GM12878 (cell line): ENCODE measurements at regions not wholly inside any gene's neighbourhood (a gene's known extent, or its start where the extent isn't known, plus 50 kb on each side); places are given as distances from the start of the nearest gene placed in this dataset.

Experiments
- ATAC-seq: fragments of 200-7000 bp; cut with Tn5 transposase; 3 replicates; pipeline ENCODE4 v1.9.1; 2020; ENCODE audit warnings: mild to moderate bottlenecking, moderate library complexity
- BruUV-seq: library from RNA; stranded (reverse); fragments of 400-500 nt; replicated peaks from 2 replicates; lab custom pipeline; 2021; lab: Mats Ljungman, UMichigan
- CTCF ChIA-PET: fragments of 300-600 bp; sonication (Branson Sonifier 250); formaldehyde crosslinking; extraction: SDS; loops from one replicate; lab custom pipeline; 2021; ENCODE audit warnings: inconsistent platforms; lab: Yijun Ruan, JAX
- POLR2A ChIA-PET: fragments of 350-600 bp; formaldehyde crosslinking; extraction: SDS; loops from one replicate; lab custom pipeline; 2021; ENCODE audit warnings: inconsistent platforms; lab: Charles Lee
- RAD21 ChIA-PET: fragments of 300-600 bp; sonication (Branson Sonifier 250); formaldehyde crosslinking; loops from one replicate; lab custom pipeline; 2023; ENCODE audit warnings: antibody characterized with exemption; ENCODE audit not compliant: unreplicated experiment; lab: Charles Lee
- SMC1A ChIA-PET: fragments of 300-600 bp; sonication (Branson Sonifier 250); formaldehyde crosslinking; loops from one replicate; lab custom pipeline; 2023; ENCODE audit not compliant: unreplicated experiment, uncharacterized antibody; lab: Charles Lee
- DNase-seq: peaks from one replicate; pipeline ENCODE4 v3.0.0-alpha.2; 2011; ENCODE audit warnings: low read depth, low spot score
- FAIRE-seq: peaks from 3 replicates; lab custom pipeline; 2011; peaks lifted over from hg19 to GRCh38; lab: Jason Lieb, UNC
- H2AFZ ChIP-seq: 2 replicates; pipeline ENCODE4 v1.6.0; 2011; ENCODE audit warnings: low read depth, low read length, control low read depth; ENCODE audit not compliant: control insufficient read depth
- H3K27ac ChIP-seq: 2 replicates; pipeline ENCODE4 v1.5.1; 2011; ENCODE audit warnings: control low read depth; ENCODE audit not compliant: control insufficient read depth, insufficient read depth
- H3K27me3 ChIP-seq, 2 experiments: replicated peaks in 1 of 2; 2 replicates each; pipeline versions ENCODE4 v1.6.0 to v1.6.1; 2011; ENCODE audit warnings: low read length in 1 of 2; ENCODE audit not compliant: control insufficient read depth in 2 of 2, insufficient read depth in 2 of 2
- H3K36me3 ChIP-seq, 2 experiments: 2 replicates each; pipeline ENCODE4 v1.5.1; 2011; ENCODE audit warnings: low read length in 1 of 2; ENCODE audit not compliant: control insufficient read depth in 2 of 2, insufficient read depth in 2 of 2
- H3K4me1 ChIP-seq: 2 replicates; pipeline ENCODE4 v1.6.1; 2011; ENCODE audit warnings: mild to moderate bottlenecking, low read length, moderate library complexity, mixed read lengths; ENCODE audit not compliant: control insufficient read depth, insufficient read depth
- H3K4me2 ChIP-seq: 2 replicates; pipeline ENCODE4 v1.6.0; 2011; ENCODE audit warnings: control low read depth; ENCODE audit not compliant: control insufficient read depth, insufficient read depth
- H3K4me3 ChIP-seq: fragments of 200-600 bp; sonication (generic); 2 replicates; pipeline ENCODE4 v1.5.1; 2016
- H3K79me2 ChIP-seq: 2 replicates; pipeline ENCODE4 v1.6.0; 2011; ENCODE audit warnings: low read length; ENCODE audit not compliant: control insufficient read depth, insufficient read depth
- H3K9ac ChIP-seq: 2 replicates; pipeline ENCODE4 v1.8.0; 2011; ENCODE audit warnings: low read length, control low read depth, mixed read lengths; ENCODE audit not compliant: control insufficient read depth, insufficient read depth
- H3K9me3 ChIP-seq: replicated peaks from 3 replicates; pipeline ENCODE4 v1.5.1; 2011; ENCODE audit warnings: mild to moderate bottlenecking, low read length; ENCODE audit not compliant: control insufficient read depth, insufficient read depth
- H4K20me1 ChIP-seq: 2 replicates; pipeline ENCODE4 v1.6.0; 2011; ENCODE audit not compliant: control insufficient read depth, insufficient read depth
- ATF2 ChIP-seq: IDR thresholded peaks from 2 replicates; pipeline ENCODE4 v1.6.1; 2012; ENCODE audit warnings: low read length, inconsistent platforms
- ATF7 ChIP-seq: fragments of 450-650 bp; IDR thresholded peaks from 2 replicates; pipeline ENCODE4 v1.6.1; 2016; ENCODE audit warnings: low read depth, mild to moderate bottlenecking
- HDAC2 ChIP-seq: fragments of 200-600 bp; sonication (generic); IDR thresholded peaks from 2 replicates; pipeline ENCODE4 v1.6.1; 2017
- MLLT1 ChIP-seq: fragments of 450-650 bp; IDR thresholded peaks from 2 replicates; pipeline ENCODE4 v1.6.1; 2016; ENCODE audit warnings: mild to moderate bottlenecking
- MTA2 ChIP-seq: fragments of 450-650 bp; IDR thresholded peaks from 2 replicates; pipeline ENCODE4 v1.6.1; 2016; ENCODE audit warnings: low read depth, mild to moderate bottlenecking, moderate library complexity
- NFXL1 ChIP-seq: fragments of 450-650 bp; IDR thresholded peaks from 2 replicates; pipeline ENCODE4 v1.6.1; 2017; ENCODE audit warnings: antibody characterized with exemption, mild to moderate bottlenecking, borderline replicate concordance
- NFYA ChIP-seq: IDR thresholded peaks from 2 replicates; pipeline ENCODE4 v1.6.1; 2011; ENCODE audit warnings: low read depth, mild to moderate bottlenecking, low read length, improper control_type of control experiment, borderline replicate concordance
- POU2F2 ChIP-seq: IDR thresholded peaks from 3 replicates; pipeline ENCODE4 v1.6.1; 2011; ENCODE audit warnings: low read depth, mild to moderate bottlenecking, low read length, borderline replicate concordance
- STAT1 ChIP-seq: fragments of 450-650 bp; conservative IDR thresholded peaks from 2 replicates; pipeline ENCODE4 v1.6.1; 2014; ENCODE audit warnings: antibody characterized with exemption, mild to moderate bottlenecking
- SUPT20H ChIP-seq: IDR thresholded peaks from 2 replicates; pipeline ENCODE4 v1.6.1; 2011; ENCODE audit warnings: low read depth, mild to moderate bottlenecking, low read length, moderate library complexity, borderline replicate concordance; ENCODE audit not compliant: control insufficient read depth
- ZSCAN29 ChIP-seq: fragments of 450-650 bp; IDR thresholded peaks from 2 replicates; pipeline ENCODE4 v1.6.1; 2017; ENCODE audit warnings: mild to moderate bottlenecking, moderate library complexity
- WGBS: methylation state at CpG from one replicate; pipeline ENCODE4 v1.1.6; 2016; ENCODE audit warnings: low lambda C conversion rate; ENCODE audit not compliant: insufficient replicate concordance, insufficient coverage; ENCODE audit errors: missing lambda C conversion rate; 5-methylcytosine and 5-hydroxymethylcytosine counted together
- in situ Hi-C: fragments of 300-500 bp; cut with MboI; formaldehyde crosslinking; loops from 9 replicates; pipeline ENCODE4 v1.14.3; 2018; ENCODE audit warnings: mixed read lengths
- intact Hi-C: fragments of 100-400 bp; cut with micrococcal nuclease; formaldehyde crosslinking; loops from one replicate; pipeline ENCODE4 v1.14.2; 2022; ENCODE audit not compliant: unreplicated experiment

DNA sequence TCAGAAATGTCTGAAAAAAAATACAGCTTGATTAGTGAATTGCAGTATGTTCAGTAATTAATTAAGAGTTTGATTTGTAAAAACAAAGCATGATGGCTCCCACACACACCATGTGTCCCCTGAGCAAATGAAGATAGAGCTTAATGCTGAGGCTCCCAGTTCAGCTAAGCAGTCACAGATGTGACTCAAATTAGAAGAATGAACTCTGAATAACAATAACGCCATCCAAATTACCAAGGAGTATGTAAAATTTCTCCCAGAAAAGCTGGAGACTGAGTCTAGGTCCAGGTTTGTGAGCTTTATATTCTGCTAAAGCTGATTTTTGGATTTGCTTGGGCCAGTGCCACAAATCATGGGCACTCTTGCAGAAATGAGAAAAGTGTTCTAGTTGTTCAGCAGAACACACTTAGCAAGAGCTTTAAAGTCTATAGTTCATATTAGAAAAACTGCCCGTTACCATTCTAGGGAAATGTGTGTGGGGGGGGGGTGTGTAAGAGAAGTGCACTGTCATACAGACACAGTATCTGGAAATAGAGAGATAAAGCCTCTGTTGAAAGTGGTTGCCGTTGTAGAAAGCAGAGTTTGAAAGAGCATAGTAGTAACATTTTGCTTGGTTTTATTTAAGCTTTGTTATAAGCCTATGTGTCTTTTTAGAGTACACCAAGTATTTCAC, 253.1 kb downstream of the BCAT1 start:
- no peak for TF ChIP-seq MTA2
- no peak for TF ChIP-seq ZSCAN29
- no peak for TF ChIP-seq POU2F2
- no peak for TF ChIP-seq HDAC2
- no peak for TF ChIP-seq ATF2
- TF ChIP-seq NFXL1: no peak
- no peak for TF ChIP-seq STAT1
- TF ChIP-seq ATF7: no peak
- TF ChIP-seq SUPT20H: no peak
- TF ChIP-seq NFYA: no peak
- no peak for TF ChIP-seq MLLT1
- no peak for DNase-seq
- no peak overlapping the region for H3K4me2 ChIP-seq
- no peaks in the 10 kb centered on the region for H3K4me1 ChIP-seq
- no peaks in the 10 kb centered on the region for H3K27me3 ChIP-seq
- SMC1A ChIA-PET: interaction anchor here (0.6 to 1.1 kb wide), 3 partner anchors 536 to 780 kb away, joined by 3 read pairs; no protein-coding TSS in a partner anchor
- POLR2A ChIA-PET: interaction anchor here (0.5 to 1.5 kb wide), 3 partner anchors 8 to 18 kb away, joined by 3 to 6 read pairs (median 4); no protein-coding TSS in a partner anchor
- 20% methylated on average over 3 of the region's 3 CpGs for WGBS
- no peaks in the 10 kb centered on the region; the same call in 2 of the 3 replicates for H3K9me3 ChIP-seq
- no peak overlapping the region for H3K27ac ChIP-seq
- no peaks in the 10 kb centered on the region for H3K79me2 ChIP-seq
- FAIRE-seq: no peak
- no peaks in the 10 kb centered on the region for H3K36me3 ChIP-seq
- no peak overlapping the region for H3K9ac ChIP-seq
- no peak overlapping the region for H3K4me3 ChIP-seq
- BruUV-seq: no TSS peak
- no peak overlapping the region for H2AFZ ChIP-seq
- no peak for ATAC-seq
- CTCF ChIA-PET: interaction anchor here (0.6 to 1.0 kb wide), 3 partner anchors 143 to 362 kb away, joined by 3 to 4 read pairs (median 4); no protein-coding TSS in a partner anchor
- RAD21 ChIA-PET: no interaction called here
- H4K20me1 ChIP-seq: no peaks in the 10 kb centered on the region
- in situ Hi-C loops (no loop called here), intact Hi-C loops (no loop called here)
